Tibial nerve (tissue), 4 donors: ENCODE measurements at regions not wholly inside any gene's neighbourhood (a gene's known extent, or its start where the extent isn't known, plus 50 kb on each side); places are given as distances from the start of the nearest gene placed in this dataset.

Source experiments
- DNase-seq, 2 donors: peaks; one replicate each; pipeline ENCODE4 v3.0.0-alpha.2; 2019; ENCODE audit warnings: low spot score in 2 of 2
- H3K27ac ChIP-seq, 4 donors: fragments of 200-600 bp; sonication (generic) in 3 of 4; one replicate each; pipeline ENCODE4 v1.5.1; 2017 to 2019; ENCODE audit warnings: mild to moderate bottlenecking in 1 of 4
- H3K27me3 ChIP-seq, 2 donors: fragments of 200-600 bp; sonication (generic) in 1 of 2; one replicate each; pipeline versions ENCODE4 v1.5.1 to v1.6.0; 2017 to 2019
- H3K36me3 ChIP-seq, 3 donors: fragments of 200-600 bp; sonication (generic); one replicate each; pipeline ENCODE4 v1.5.1; 2018 to 2019
- H3K4me1 ChIP-seq, 4 donors: fragments of 200-600 bp; sonication (generic) in 3 of 4; one replicate each; pipeline ENCODE4 v1.5.1; 2017 to 2019
- H3K4me3 ChIP-seq, 4 donors: fragments of 200-600 bp; sonication (generic) in 3 of 4; one replicate each; pipeline ENCODE4 v1.5.1; 2017 to 2019; ENCODE audit warnings: mild to moderate bottlenecking in 1 of 4, moderate library complexity in 1 of 4
- H3K9me3 ChIP-seq, 4 donors: fragments of 200-600 bp; sonication (generic) in 3 of 4; one replicate each; pipeline ENCODE4 v1.5.1; 2017 to 2019
- EP300 ChIP-seq, 2 donors: sonication (generic); formaldehyde crosslinking; IDR thresholded peaks; one replicate each; pipeline ENCODE4 v1.6.1; 2017; ENCODE audit warnings: antibody characterized with exemption in 2 of 2, mild to moderate bottlenecking in 1 of 2
- POLR2A ChIP-seq, 2 donors: fragments of 450-650 bp; IDR thresholded peaks; one replicate each; pipeline ENCODE4 v1.6.1; 2017; ENCODE audit warnings: antibody characterized with exemption in 2 of 2, mild to moderate bottlenecking in 2 of 2, moderate library complexity in 2 of 2
- WGBS, 2 donors: methylation state at CpG; one replicate each; pipeline ENCODE4 v1.1.5; 2018; 5-methylcytosine and 5-hydroxymethylcytosine counted together
- TF ChIP-seq, protein P1 (sequence below), 5 experiments: fragments of 200-600 bp in 3 of 5; fragments of 450-650 bp in 2 of 5; sonication (generic) in 3 of 5; IDR thresholded peaks; one replicate each; pipeline ENCODE4 v1.5.1; 2016 to 2019; ENCODE audit warnings: antibody characterized with exemption in 5 of 5, mild to moderate bottlenecking in 3 of 5, moderate library complexity in 2 of 5

GRCh38 chr17:72481572-72481971 is 360.8 kb downstream of the SOX9 start:
- H3K27me3 ChIP-seq = no peaks in the 10 kb centered on the region
- 59 to 66% methylated on average over 2 of the region's 2 CpGs for WGBS, 2 donors
- TF ChIP-seq EP300 (IDR thresholded peaks at IDR 0.05) (no peak), POLR2A (IDR thresholded peaks at IDR 0.05) (no peak)
- TF ChIP-seq, protein P1, sequence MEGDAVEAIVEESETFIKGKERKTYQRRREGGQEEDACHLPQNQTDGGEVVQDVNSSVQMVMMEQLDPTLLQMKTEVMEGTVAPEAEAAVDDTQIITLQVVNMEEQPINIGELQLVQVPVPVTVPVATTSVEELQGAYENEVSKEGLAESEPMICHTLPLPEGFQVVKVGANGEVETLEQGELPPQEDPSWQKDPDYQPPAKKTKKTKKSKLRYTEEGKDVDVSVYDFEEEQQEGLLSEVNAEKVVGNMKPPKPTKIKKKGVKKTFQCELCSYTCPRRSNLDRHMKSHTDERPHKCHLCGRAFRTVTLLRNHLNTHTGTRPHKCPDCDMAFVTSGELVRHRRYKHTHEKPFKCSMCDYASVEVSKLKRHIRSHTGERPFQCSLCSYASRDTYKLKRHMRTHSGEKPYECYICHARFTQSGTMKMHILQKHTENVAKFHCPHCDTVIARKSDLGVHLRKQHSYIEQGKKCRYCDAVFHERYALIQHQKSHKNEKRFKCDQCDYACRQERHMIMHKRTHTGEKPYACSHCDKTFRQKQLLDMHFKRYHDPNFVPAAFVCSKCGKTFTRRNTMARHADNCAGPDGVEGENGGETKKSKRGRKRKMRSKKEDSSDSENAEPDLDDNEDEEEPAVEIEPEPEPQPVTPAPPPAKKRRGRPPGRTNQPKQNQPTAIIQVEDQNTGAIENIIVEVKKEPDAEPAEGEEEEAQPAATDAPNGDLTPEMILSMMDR (IDR thresholded peaks at IDR 0.05) = no peak
- H3K36me3 ChIP-seq = no peaks in the 10 kb centered on the region
- peaks cover 0 to 3% (median 0%) of the 10 kb centered on the region in 4 donors for H3K9me3 ChIP-seq
- no peak overlapping the region for H3K4me3 ChIP-seq
- no peak for DNase-seq
- H3K4me1 ChIP-seq = peaks cover 0 to 2% (median 0%) of the 10 kb centered on the region in 4 donors
- H3K27ac ChIP-seq = no peak overlapping the region

DNA sequence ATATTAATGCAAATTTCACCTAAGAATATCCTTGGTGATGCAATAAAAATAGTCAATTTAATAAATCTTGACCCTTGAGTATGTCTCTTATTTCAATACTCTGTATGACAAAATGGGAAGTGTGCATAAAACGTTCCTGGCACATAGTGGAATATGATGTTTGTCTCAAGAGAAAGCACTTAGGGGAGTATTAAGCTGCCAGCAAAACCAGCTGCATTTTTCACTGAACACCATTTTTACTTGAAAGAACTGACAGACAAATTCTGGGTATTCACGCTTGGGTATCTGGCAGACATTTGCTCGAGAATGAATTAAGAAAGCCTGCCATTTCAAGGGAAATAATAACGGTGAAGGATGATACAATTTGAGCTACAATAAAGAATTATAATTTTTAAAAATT is 364.8 kb downstream of the SOX9 start:
- TF ChIP-seq EP300 (IDR thresholded peaks at IDR 0.05) (no peak), POLR2A (IDR thresholded peaks at IDR 0.05) (no peak)
- TF ChIP-seq, protein P1 (IDR thresholded peaks at IDR 0.05) = no peak
- Histone ChIP-seq H3K27ac (no peak overlapping the region), H3K9me3 (peaks cover 0 to 7% (median 0%) of the 10 kb centered on the region in 4 donors), H3K27me3 (no peaks in the 10 kb centered on the region), H3K4me1 (peaks cover 0 to 7% (median 0%) of the 10 kb centered on the region in 4 donors), H3K36me3 (no peaks in the 10 kb centered on the region), H3K4me3 (no peak overlapping the region)
- 72 to 79% methylated on average over 4 of the region's 4 CpGs for WGBS, 2 donors
- no peak for DNase-seq

DNA sequence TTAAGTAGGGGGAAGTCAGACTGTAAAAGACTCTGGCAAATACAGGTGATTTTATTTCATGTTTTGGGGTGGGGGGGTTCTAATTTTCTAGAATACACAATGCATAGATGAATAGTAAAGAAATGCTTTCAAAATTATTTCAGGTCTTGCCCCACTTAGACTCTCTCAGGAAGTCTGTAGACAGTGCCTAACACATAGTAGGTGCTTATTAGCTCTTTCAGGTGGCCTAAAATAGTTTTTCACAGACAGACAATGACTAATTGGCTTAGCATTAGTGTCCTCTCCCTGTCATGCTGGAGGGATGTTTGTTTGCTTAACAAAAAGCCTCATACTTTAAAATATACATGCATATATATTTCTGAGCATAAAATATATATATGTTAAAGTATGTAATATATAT is 366.0 kb downstream of the SOX9 start:
- TF ChIP-seq POLR2A (IDR thresholded peaks at IDR 0.05) (no peak), EP300 (IDR thresholded peaks at IDR 0.05) (no peak)
- TF ChIP-seq, protein P1 (IDR thresholded peaks at IDR 0.05) = no peak
- H3K4me3 ChIP-seq = no peak overlapping the region
- H3K36me3 ChIP-seq = peaks cover 0 to 6% (median 0%) of the 10 kb centered on the region in 3 donors
- H3K27me3 ChIP-seq = no peaks in the 10 kb centered on the region
- DNase-seq = no peak
- H3K27ac ChIP-seq = no peak overlapping the region
- peaks cover 0 to 14% (median 0%) of the 10 kb centered on the region in 4 donors for H3K9me3 ChIP-seq
- peaks cover 0 to 7% (median 0%) of the 10 kb centered on the region in 4 donors for H3K4me1 ChIP-seq

DNA sequence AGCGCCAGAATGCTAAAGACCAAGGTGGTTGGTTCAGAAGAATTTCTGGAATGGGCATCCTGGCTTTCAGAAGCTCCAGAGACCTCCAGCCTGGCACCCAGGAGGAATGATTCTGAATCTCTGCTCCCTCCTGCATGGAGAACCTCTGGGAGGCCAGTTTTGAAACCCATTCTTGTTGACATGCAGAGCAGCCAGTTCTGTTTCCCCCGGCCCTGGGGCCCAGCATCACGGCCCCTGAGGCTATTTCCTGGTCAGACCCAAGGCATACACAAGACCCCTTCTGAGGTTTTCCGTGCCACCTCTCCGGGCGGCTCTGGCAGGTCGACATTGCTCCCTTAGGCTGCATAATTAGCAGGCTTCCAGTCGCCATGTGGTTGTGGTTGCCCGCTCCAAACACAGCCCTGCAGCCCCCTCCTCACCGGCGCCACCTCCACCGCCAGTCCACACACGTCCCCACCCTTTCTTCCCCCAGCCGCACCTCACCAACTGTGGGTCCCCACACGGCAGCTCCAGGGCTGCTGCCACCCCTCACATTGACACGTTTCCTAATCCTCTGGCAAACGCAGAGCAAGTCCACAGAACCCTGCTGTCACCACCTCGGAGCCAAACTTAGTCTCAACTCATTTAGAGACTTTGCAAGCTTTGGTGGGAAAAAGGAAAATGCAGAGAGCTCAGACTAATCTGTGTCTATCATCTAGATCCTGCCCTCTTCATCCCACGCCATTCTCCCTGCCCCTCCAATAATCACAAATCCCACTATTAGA is 367.1 kb downstream of the SOX9 start:
- no peak overlapping the region for H3K27ac ChIP-seq
- DNase-seq = no peak
- 79 to 85% methylated on average over 19 of the region's 19 CpGs for WGBS, 2 donors
- peaks cover 0 to 14% (median 0%) of the 10 kb centered on the region in 4 donors for H3K9me3 ChIP-seq
- no peaks in the 10 kb centered on the region for H3K27me3 ChIP-seq
- TF ChIP-seq POLR2A (IDR thresholded peaks at IDR 0.05) = no peak
- TF ChIP-seq EP300 (IDR thresholded peaks at IDR 0.05) = no peak
- TF ChIP-seq, protein P1 (IDR thresholded peaks at IDR 0.05) = no peak
- H3K36me3 ChIP-seq = peaks cover 0 to 6% (median 0%) of the 10 kb centered on the region in 3 donors
- H3K4me3 ChIP-seq = no peak overlapping the region
- H3K4me1 ChIP-seq = peaks cover 0 to 7% (median 0%) of the 10 kb centered on the region in 4 donors

DNA sequence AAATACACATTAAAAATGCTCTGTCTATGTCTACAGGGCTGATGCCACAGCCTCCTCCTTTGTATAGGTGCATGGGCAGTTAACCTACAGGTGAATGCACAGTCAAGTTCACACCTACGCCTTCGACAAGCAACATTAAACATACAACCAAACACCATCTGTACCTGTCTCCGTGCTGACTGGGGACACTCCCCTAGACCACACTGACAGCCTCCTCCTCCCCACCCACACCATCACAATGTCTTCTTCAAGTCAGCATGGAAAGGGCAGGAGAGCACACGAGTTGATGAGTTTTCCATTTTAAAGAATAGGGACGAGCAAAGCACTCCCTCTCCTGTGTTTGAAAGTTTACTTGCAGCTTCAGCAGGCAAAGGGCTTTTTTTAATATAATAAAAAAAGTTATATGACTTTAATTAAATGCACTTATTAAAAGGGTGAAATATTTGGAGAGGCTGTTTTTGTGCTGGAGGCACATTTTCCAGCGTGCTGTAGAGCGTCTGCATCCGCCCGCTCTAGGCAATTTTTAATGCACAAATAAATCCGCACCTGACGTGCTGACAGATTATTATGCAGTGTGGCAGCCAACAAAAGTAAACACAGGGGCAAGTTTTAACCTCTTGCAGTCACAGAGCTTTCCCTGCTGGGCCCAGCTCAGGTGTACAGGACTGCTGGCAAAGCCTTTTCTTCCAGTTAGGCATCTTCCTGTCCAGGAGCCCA is 367.9 kb downstream of the SOX9 start:
- peaks cover 0 to 7% (median 0%) of the 10 kb centered on the region in 4 donors for H3K4me1 ChIP-seq
- H3K9me3 ChIP-seq = peaks cover 0 to 14% (median 0%) of the 10 kb centered on the region in 4 donors
- peaks cover 0 to 6% (median 0%) of the 10 kb centered on the region in 3 donors for H3K36me3 ChIP-seq
- TF ChIP-seq EP300 (IDR thresholded peaks at IDR 0.05) (no peak), POLR2A (IDR thresholded peaks at IDR 0.05) (no peak)
- TF ChIP-seq, protein P1 (IDR thresholded peaks at IDR 0.05) = no peak
- WGBS, 2 donors = 56 to 74% methylated on average over 11 of the region's 11 CpGs
- no peak for DNase-seq
- H3K4me3 ChIP-seq = no peak overlapping the region
- no peaks in the 10 kb centered on the region for H3K27me3 ChIP-seq
- H3K27ac ChIP-seq = no peak overlapping the region
